ENCODE measurements at regions not wholly inside any gene's neighbourhood (a gene's known extent, or its start where the extent isn't known, plus 50 kb on each side); places are given as distances from the start of the nearest gene placed in this dataset.
"Not testable (repeated sequence)": the region's sequence is repeated elsewhere in the genome, so short reads cannot be mapped to it uniquely, and the experiment has no call there.

DNA sequence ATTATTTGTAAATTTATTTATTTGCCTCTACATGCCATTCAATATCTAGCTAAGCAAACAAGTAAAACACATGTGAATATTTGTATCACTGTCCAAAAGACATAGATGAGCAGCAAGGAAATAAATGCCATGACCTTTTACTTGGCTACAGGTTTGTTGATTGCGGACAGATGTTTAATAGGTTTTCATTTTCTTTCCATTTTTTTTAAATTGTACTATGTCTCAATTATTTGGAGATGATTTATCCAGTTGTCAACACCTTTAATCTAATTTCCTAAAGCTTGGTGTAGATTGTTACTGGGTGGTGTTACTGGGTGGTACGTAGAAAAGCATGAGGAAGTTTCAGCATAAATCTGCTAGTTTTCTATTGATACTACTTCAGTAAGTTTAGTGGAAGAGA lies 560.6 kb upstream of the SPRY2 start:
- Histone ChIP-seq H3K4me1 (ENCODE audit: control insufficient read depth, insufficient read depth, low read length) (peaks cover 24% of the 10 kb centered on the region), H3K9me3 (ENCODE audit: control insufficient read depth, low read length) (no peaks in the 10 kb centered on the region), H3K27me3 (replicated peaks; ENCODE audit: control insufficient read depth, insufficient read depth, low read length) (no peaks in the 10 kb centered on the region), H3K36me3 (ENCODE audit: control insufficient read depth, insufficient read depth, low read length, severe bottlenecking) (no peaks in the 10 kb centered on the region), H3K9ac (ENCODE audit: low read length) (no peak overlapping the region), H3K4me3 (ENCODE audit: low read length) (no peak overlapping the region)
- DNase-seq (ENCODE audit: low read depth): no peak

GRCh38 chr13:80901111-80901510 lies 560.2 kb upstream of the SPRY2 start:
- Histone ChIP-seq H3K4me1 (ENCODE audit: control insufficient read depth, insufficient read depth, low read length) (peaks cover 24% of the 10 kb centered on the region), H3K9me3 (ENCODE audit: control insufficient read depth, low read length) (no peaks in the 10 kb centered on the region), H3K36me3 (ENCODE audit: control insufficient read depth, insufficient read depth, low read length, severe bottlenecking) (no peaks in the 10 kb centered on the region), H3K9ac (ENCODE audit: low read length) (peak overlapping the region; percentile 41), H3K4me3 (ENCODE audit: low read length) (peak overlapping the region; percentile 26), H3K27me3 (replicated peaks; ENCODE audit: control insufficient read depth, insufficient read depth, low read length) (no peaks in the 10 kb centered on the region)
- DNase-seq (ENCODE audit: low read depth): peak; percentile 20

DNA sequence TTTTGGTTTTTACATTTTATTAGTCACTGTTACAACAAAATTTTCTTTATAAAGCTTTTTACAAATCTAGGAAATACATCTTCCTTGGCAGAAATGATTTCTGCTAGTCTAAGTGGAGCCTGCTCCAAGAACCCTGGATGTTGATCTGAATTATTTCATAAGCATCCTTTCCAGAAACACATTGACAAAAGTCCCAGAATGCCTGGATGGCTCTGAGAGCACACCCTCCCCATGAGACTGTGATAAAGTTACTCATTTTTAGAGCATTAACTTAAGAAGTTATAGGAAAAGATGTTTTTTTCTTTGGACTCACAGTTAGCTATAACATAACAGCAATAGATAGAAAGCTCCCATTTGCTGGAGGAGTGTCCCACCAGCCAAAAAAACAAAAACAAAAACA lies 559.6 kb upstream of the SPRY2 start:
- no peak for DNase-seq (ENCODE audit: low read depth)
- no peaks in the 10 kb centered on the region for H3K36me3 ChIP-seq (ENCODE audit: control insufficient read depth, insufficient read depth, low read length, severe bottlenecking)
- peak overlapping the region; percentile 26 for H3K4me3 ChIP-seq (ENCODE audit: low read length)
- H3K9me3 ChIP-seq (ENCODE audit: control insufficient read depth, low read length): no peaks in the 10 kb centered on the region
- H3K4me1 ChIP-seq (ENCODE audit: control insufficient read depth, insufficient read depth, low read length): peaks cover 24% of the 10 kb centered on the region
- no peaks in the 10 kb centered on the region for H3K27me3 ChIP-seq (replicated peaks; ENCODE audit: control insufficient read depth, insufficient read depth, low read length)
- peak overlapping the region; percentile 41 for H3K9ac ChIP-seq (ENCODE audit: low read length)

DNA sequence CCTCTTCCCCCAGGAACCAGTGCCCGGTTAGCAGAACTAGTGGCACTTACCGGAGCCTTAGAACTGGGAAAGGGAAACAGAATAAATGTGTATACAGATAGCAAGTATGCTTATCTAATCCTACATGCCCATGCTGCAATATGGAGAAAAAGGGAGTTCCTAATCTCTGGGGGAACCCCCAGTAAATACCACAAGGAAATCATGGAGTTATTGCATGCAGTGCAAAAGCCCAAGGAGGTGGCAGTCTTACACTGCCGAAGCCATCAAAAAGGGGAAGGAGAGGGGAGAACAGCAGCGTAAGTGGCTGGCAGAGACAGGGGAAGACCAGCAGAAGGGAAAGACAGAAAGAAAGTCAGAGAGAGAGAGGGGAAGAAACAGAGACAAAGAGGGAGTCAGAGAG lies 556.7 kb upstream of the SPRY2 start:
- not testable (repeated sequence) for DNase-seq (ENCODE audit: low read depth); H3K27me3 ChIP-seq (replicated peaks; ENCODE audit: control insufficient read depth, insufficient read depth, low read length); H3K4me3 ChIP-seq (ENCODE audit: low read length); H3K36me3 ChIP-seq (ENCODE audit: control insufficient read depth, insufficient read depth, low read length, severe bottlenecking); H3K9ac ChIP-seq (ENCODE audit: low read length); H3K9me3 ChIP-seq (ENCODE audit: control insufficient read depth, low read length)
- H3K4me1 ChIP-seq (ENCODE audit: control insufficient read depth, insufficient read depth, low read length): peaks cover 16% of the 10 kb centered on the region

- Histone ChIP-seq H3K36me3 (ENCODE audit: control insufficient read depth, insufficient read depth, low read length, severe bottlenecking) (no peaks in the 10 kb centered on the region), H3K9ac (ENCODE audit: low read length) (no peak overlapping the region), H3K27me3 (replicated peaks; ENCODE audit: control insufficient read depth, insufficient read depth, low read length) (no peaks in the 10 kb centered on the region), H3K4me1 (ENCODE audit: control insufficient read depth, insufficient read depth, low read length) (no peaks in the 10 kb centered on the region), H3K4me3 (ENCODE audit: low read length) (no peak overlapping the region), H3K9me3 (ENCODE audit: control insufficient read depth, low read length) (no peaks in the 10 kb centered on the region)
- no peak for DNase-seq (ENCODE audit: low read depth)
Observed at GRCh38 chr13:80894917-80895316, 554.0 kb upstream of the SPRY2 start.

- Histone ChIP-seq H3K4me3 (ENCODE audit: low read length) (no peak overlapping the region), H3K27me3 (replicated peaks; ENCODE audit: control insufficient read depth, insufficient read depth, low read length) (no peaks in the 10 kb centered on the region), H3K9me3 (ENCODE audit: control insufficient read depth, low read length) (no peaks in the 10 kb centered on the region), H3K4me1 (ENCODE audit: control insufficient read depth, insufficient read depth, low read length) (peaks cover 14% of the 10 kb centered on the region), H3K36me3 (ENCODE audit: control insufficient read depth, insufficient read depth, low read length, severe bottlenecking) (no peaks in the 10 kb centered on the region), H3K9ac (ENCODE audit: low read length) (no peak overlapping the region)
- no peak for DNase-seq (ENCODE audit: low read depth)
Observed at GRCh38 chr13:80889829-80890228, 548.9 kb upstream of the SPRY2 start.

- no peaks in the 10 kb centered on the region for H3K36me3 ChIP-seq (ENCODE audit: control insufficient read depth, insufficient read depth, low read length, severe bottlenecking)
- peak overlapping the region; percentile 59 for H3K4me3 ChIP-seq (ENCODE audit: low read length)
Observed at GRCh38 chr13:80888390-80888789, 547.5 kb upstream of the SPRY2 start.

GRCh38 chr13:80884056-80884785 lies 543.3 kb upstream of the SPRY2 start:
- peaks cover 25% of the 10 kb centered on the region for H3K4me1 ChIP-seq (ENCODE audit: control insufficient read depth, insufficient read depth, low read length)
- H3K9me3 ChIP-seq (ENCODE audit: control insufficient read depth, low read length): no peaks in the 10 kb centered on the region
- H3K27me3 ChIP-seq (replicated peaks; ENCODE audit: control insufficient read depth, insufficient read depth, low read length): no peaks in the 10 kb centered on the region
- H3K9ac ChIP-seq (ENCODE audit: low read length): no peak overlapping the region
- no peak for DNase-seq (ENCODE audit: low read depth)
- H3K36me3 ChIP-seq (ENCODE audit: control insufficient read depth, insufficient read depth, low read length, severe bottlenecking): no peaks in the 10 kb centered on the region
- no peak overlapping the region for H3K4me3 ChIP-seq (ENCODE audit: low read length)

More at GRCh38 chr13:80888390-80888789, 547.5 kb upstream of the SPRY2 start:
- no peaks in the 10 kb centered on the region for H3K27me3 ChIP-seq (replicated peaks; ENCODE audit: control insufficient read depth, insufficient read depth, low read length)
- no peaks in the 10 kb centered on the region for H3K9me3 ChIP-seq (ENCODE audit: control insufficient read depth, low read length)
- no peak for DNase-seq (ENCODE audit: low read depth)
- H3K9ac ChIP-seq (ENCODE audit: low read length): peak overlapping the region; percentile 67
- peaks cover 17% of the 10 kb centered on the region for H3K4me1 ChIP-seq (ENCODE audit: control insufficient read depth, insufficient read depth, low read length)

DNA sequence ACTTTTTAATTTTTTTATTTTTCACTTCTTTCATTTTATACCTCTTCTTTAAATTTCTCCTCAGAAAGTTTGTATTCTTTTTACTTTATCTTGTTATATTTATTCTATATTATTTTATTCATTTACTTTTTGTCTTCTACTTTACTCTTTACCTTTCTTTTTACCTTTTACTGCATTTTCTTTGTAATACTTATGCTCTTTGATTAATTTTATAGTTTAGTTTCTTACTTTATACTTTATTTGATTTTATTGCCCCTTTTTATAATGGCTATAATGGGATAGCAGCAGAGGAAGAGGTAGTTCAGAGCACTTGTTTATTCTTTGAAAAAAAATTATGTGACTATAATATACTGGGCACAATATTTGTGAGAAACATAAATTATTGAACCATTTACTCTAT lies 542.6 kb upstream of the SPRY2 start:
- Histone ChIP-seq H3K27me3 (replicated peaks; ENCODE audit: control insufficient read depth, insufficient read depth, low read length) (no peaks in the 10 kb centered on the region), H3K36me3 (ENCODE audit: control insufficient read depth, insufficient read depth, low read length, severe bottlenecking) (no peaks in the 10 kb centered on the region)

GRCh38 chr13:80881942-80882445 lies 541.1 kb upstream of the SPRY2 start:
- DNase-seq (ENCODE audit: low read depth): no peak
- Histone ChIP-seq H3K9ac (ENCODE audit: low read length) (no peak overlapping the region), H3K4me1 (ENCODE audit: control insufficient read depth, insufficient read depth, low read length) (peaks cover 25% of the 10 kb centered on the region), H3K36me3 (ENCODE audit: control insufficient read depth, insufficient read depth, low read length, severe bottlenecking) (no peaks in the 10 kb centered on the region), H3K4me3 (ENCODE audit: low read length) (no peak overlapping the region), H3K27me3 (replicated peaks; ENCODE audit: control insufficient read depth, insufficient read depth, low read length) (no peaks in the 10 kb centered on the region), H3K9me3 (ENCODE audit: control insufficient read depth, low read length) (no peaks in the 10 kb centered on the region)

More for the DNA sequence above, 542.6 kb upstream of the SPRY2 start:
- DNase-seq (ENCODE audit: low read depth): no peak
- H3K4me3 ChIP-seq (ENCODE audit: low read length): no peak overlapping the region
- peaks cover 20% of the 10 kb centered on the region for H3K4me1 ChIP-seq (ENCODE audit: control insufficient read depth, insufficient read depth, low read length)
- no peaks in the 10 kb centered on the region for H3K9me3 ChIP-seq (ENCODE audit: control insufficient read depth, low read length)
- H3K9ac ChIP-seq (ENCODE audit: low read length): no peak overlapping the region

- no peak overlapping the region for H3K9ac ChIP-seq (ENCODE audit: low read length)
- no peaks in the 10 kb centered on the region for H3K27me3 ChIP-seq (replicated peaks; ENCODE audit: control insufficient read depth, insufficient read depth, low read length)
- peaks cover 25% of the 10 kb centered on the region for H3K4me1 ChIP-seq (ENCODE audit: control insufficient read depth, insufficient read depth, low read length)
- no peaks in the 10 kb centered on the region for H3K9me3 ChIP-seq (ENCODE audit: control insufficient read depth, low read length)
- no peak for DNase-seq (ENCODE audit: low read depth)
- no peaks in the 10 kb centered on the region for H3K36me3 ChIP-seq (ENCODE audit: control insufficient read depth, insufficient read depth, low read length, severe bottlenecking)
- no peak overlapping the region for H3K4me3 ChIP-seq (ENCODE audit: low read length)
Observed at GRCh38 chr13:80881495-80881894, 540.6 kb upstream of the SPRY2 start.

DNA sequence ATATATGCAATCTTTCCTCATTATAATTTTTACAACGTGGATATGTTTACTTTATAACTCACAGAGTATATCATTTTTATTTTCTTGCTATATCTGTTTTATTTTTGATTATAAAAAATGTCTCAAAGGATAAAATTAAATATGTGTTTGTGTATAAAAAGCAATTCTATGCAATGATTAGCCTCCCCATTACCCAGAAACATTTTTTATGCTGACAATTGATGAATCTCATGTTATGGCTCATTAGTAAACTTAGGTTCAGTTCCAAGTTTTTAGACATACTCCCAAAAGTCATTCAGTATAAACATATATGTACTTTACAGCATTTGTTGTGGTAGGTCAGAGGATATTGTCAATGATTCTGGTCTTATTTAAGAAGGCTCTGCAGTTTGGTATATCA lies 540.1 kb upstream of the SPRY2 start:
- no peak for DNase-seq (ENCODE audit: low read depth)
- H3K4me3 ChIP-seq (ENCODE audit: low read length): no peak overlapping the region
- H3K27me3 ChIP-seq (replicated peaks; ENCODE audit: control insufficient read depth, insufficient read depth, low read length): no peaks in the 10 kb centered on the region
- H3K4me1 ChIP-seq (ENCODE audit: control insufficient read depth, insufficient read depth, low read length): peaks cover 25% of the 10 kb centered on the region
- H3K9me3 ChIP-seq (ENCODE audit: control insufficient read depth, low read length): no peaks in the 10 kb centered on the region
- H3K36me3 ChIP-seq (ENCODE audit: control insufficient read depth, insufficient read depth, low read length, severe bottlenecking): no peaks in the 10 kb centered on the region
- H3K9ac ChIP-seq (ENCODE audit: low read length): no peak overlapping the region
